ENCODE measurements at regions not wholly inside any gene's neighbourhood (a gene's known extent, or its start where the extent isn't known, plus 50 kb on each side); places are given as distances from the start of the nearest gene placed in this dataset.
"Not testable (repeated sequence)": the region's sequence is repeated elsewhere in the genome, so short reads cannot be mapped to it uniquely, and the experiment has no call there.

- no peak overlapping the region for H3K27ac ChIP-seq (ENCODE audit: low read depth, low read length, poor library complexity, severe bottlenecking)
- CTCF ChIA-PET = no interaction called here
- no TSS peak for BruUV-seq (replicated peaks)
Measured at GRCh38 chr7:121499624-121500023, 103.5 kb upstream of the FAM3C start.

GRCh38 chr7:121498816-121499215 is 102.7 kb upstream of the FAM3C start:
- Histone ChIP-seq H3K36me3 (ENCODE audit: insufficient read depth, low read length, poor library complexity, severe bottlenecking) (no peaks in the 10 kb centered on the region), H3K27ac (ENCODE audit: low read depth, low read length, poor library complexity, severe bottlenecking) (no peak overlapping the region), H3K4me1 (ENCODE audit: insufficient read depth, low read length, poor library complexity, severe bottlenecking) (no peaks in the 10 kb centered on the region), H3K27me3 (replicated peaks; ENCODE audit: insufficient read depth, low read depth, low read length, poor library complexity) (no peaks in the 10 kb centered on the region), H3K4me3 (ENCODE audit: low read depth, low read length, poor library complexity, severe bottlenecking) (no peak overlapping the region), H3K9me3 (ENCODE audit: low read depth, low read length, poor library complexity, severe bottlenecking) (no peaks in the 10 kb centered on the region)
- no peak for DNase-seq (ENCODE audit: low spot score)
- ChIA-PET CTCF (no interaction called here), POLR2A (ENCODE audit: low non-redundant PET) (no interaction called here)
- BruUV-seq (replicated peaks) = no TSS peak
- no peak for TF ChIP-seq CTCF (conservative IDR thresholded peaks at IDR 0.05; ENCODE audit: low read depth, low read length)
- TF ChIP-seq EZH2 (IDR thresholded peaks at IDR 0.05; ENCODE audit: borderline replicate concordance, low read depth, low read length, poor library complexity, severe bottlenecking) = no peak
- intact Hi-C loops (cut with micrococcal nuclease; ENCODE audit: unreplicated experiment) = no loop called here

More at GRCh38 chr7:121499624-121500023, 103.5 kb upstream of the FAM3C start:
- POLR2A ChIA-PET (ENCODE audit: low non-redundant PET) = no interaction called here
- intact Hi-C loops (cut with micrococcal nuclease; ENCODE audit: unreplicated experiment) = no loop called here
- Histone ChIP-seq H3K4me1 (ENCODE audit: insufficient read depth, low read length, poor library complexity, severe bottlenecking) (no peaks in the 10 kb centered on the region), H3K4me3 (ENCODE audit: low read depth, low read length, poor library complexity, severe bottlenecking) (no peak overlapping the region), H3K9me3 (ENCODE audit: low read depth, low read length, poor library complexity, severe bottlenecking) (no peaks in the 10 kb centered on the region), H3K36me3 (ENCODE audit: insufficient read depth, low read length, poor library complexity, severe bottlenecking) (no peaks in the 10 kb centered on the region), H3K27me3 (replicated peaks; ENCODE audit: insufficient read depth, low read depth, low read length, poor library complexity) (no peaks in the 10 kb centered on the region)
- DNase-seq (ENCODE audit: low spot score) = no peak
- TF ChIP-seq CTCF (conservative IDR thresholded peaks at IDR 0.05; ENCODE audit: low read depth, low read length) (no peak), EZH2 (IDR thresholded peaks at IDR 0.05; ENCODE audit: borderline replicate concordance, low read depth, low read length, poor library complexity, severe bottlenecking) (no peak)

GRCh38 chr7:121497545-121497944 is 101.4 kb upstream of the FAM3C start:
- POLR2A ChIA-PET (ENCODE audit: low non-redundant PET); H3K4me3 ChIP-seq (ENCODE audit: low read depth, low read length, poor library complexity, severe bottlenecking); DNase-seq (ENCODE audit: low spot score); intact Hi-C loops (cut with micrococcal nuclease; ENCODE audit: unreplicated experiment); H3K36me3 ChIP-seq (ENCODE audit: insufficient read depth, low read length, poor library complexity, severe bottlenecking); H3K9me3 ChIP-seq (ENCODE audit: low read depth, low read length, poor library complexity, severe bottlenecking); H3K27ac ChIP-seq (ENCODE audit: low read depth, low read length, poor library complexity, severe bottlenecking); H3K4me1 ChIP-seq (ENCODE audit: insufficient read depth, low read length, poor library complexity, severe bottlenecking); H3K27me3 ChIP-seq (replicated peaks; ENCODE audit: insufficient read depth, low read depth, low read length, poor library complexity); BruUV-seq (replicated peaks): not testable (repeated sequence)
- CTCF ChIA-PET = interaction anchor here (0.7 kb wide), 1 partner anchor 102 kb away, joined by 3 read pairs; the partner anchor contains the start of gene FAM3C

- Histone ChIP-seq H3K4me1 (ENCODE audit: insufficient read depth, low read length, poor library complexity, severe bottlenecking) (no peaks in the 10 kb centered on the region), H3K27ac (ENCODE audit: low read depth, low read length, poor library complexity, severe bottlenecking) (no peak overlapping the region), H3K36me3 (ENCODE audit: insufficient read depth, low read length, poor library complexity, severe bottlenecking) (no peaks in the 10 kb centered on the region), H3K4me3 (ENCODE audit: low read depth, low read length, poor library complexity, severe bottlenecking) (no peak overlapping the region), H3K27me3 (replicated peaks; ENCODE audit: insufficient read depth, low read depth, low read length, poor library complexity) (no peaks in the 10 kb centered on the region), H3K9me3 (ENCODE audit: low read depth, low read length, poor library complexity, severe bottlenecking) (no peaks in the 10 kb centered on the region)
- no peak for TF ChIP-seq EZH2 (IDR thresholded peaks at IDR 0.05; ENCODE audit: borderline replicate concordance, low read depth, low read length, poor library complexity, severe bottlenecking)
- no peak for TF ChIP-seq CTCF (conservative IDR thresholded peaks at IDR 0.05; ENCODE audit: low read depth, low read length)
- ChIA-PET POLR2A (ENCODE audit: low non-redundant PET) (no interaction called here), CTCF (no interaction called here)
- no peak for DNase-seq (ENCODE audit: low spot score)
- intact Hi-C loops (cut with micrococcal nuclease; ENCODE audit: unreplicated experiment) = no loop called here
- no TSS peak for BruUV-seq (replicated peaks)
Measured at GRCh38 chr7:121494516-121494915, 98.4 kb upstream of the FAM3C start.

Data from A673 (cell line).